ENCODE measurements at regions not wholly inside any gene's neighbourhood (a gene's known extent, or its start where the extent isn't known, plus 50 kb on each side); places are given as distances from the start of the nearest gene placed in this dataset.

DNA sequence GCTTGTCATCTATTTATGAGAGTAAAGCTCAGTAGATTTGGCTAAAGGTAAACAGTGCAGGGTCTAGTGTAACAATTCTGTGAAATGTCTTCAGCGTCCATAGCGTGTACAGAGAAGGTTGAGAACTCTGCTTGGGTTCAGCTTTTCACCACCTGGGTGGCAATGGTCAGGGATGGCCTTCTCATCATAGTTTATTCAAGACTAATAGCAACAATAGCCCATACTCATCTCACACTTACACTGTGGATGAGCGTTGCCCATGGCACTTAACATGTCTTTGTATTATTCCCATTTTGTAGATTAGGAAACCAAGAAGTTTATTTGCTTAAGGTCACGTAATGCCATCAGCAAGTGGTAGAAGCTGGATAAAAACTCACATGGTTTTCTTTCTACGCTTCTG lies 106.8 kb upstream of the RND3 start:
- TF ChIP-seq, protein P1, sequence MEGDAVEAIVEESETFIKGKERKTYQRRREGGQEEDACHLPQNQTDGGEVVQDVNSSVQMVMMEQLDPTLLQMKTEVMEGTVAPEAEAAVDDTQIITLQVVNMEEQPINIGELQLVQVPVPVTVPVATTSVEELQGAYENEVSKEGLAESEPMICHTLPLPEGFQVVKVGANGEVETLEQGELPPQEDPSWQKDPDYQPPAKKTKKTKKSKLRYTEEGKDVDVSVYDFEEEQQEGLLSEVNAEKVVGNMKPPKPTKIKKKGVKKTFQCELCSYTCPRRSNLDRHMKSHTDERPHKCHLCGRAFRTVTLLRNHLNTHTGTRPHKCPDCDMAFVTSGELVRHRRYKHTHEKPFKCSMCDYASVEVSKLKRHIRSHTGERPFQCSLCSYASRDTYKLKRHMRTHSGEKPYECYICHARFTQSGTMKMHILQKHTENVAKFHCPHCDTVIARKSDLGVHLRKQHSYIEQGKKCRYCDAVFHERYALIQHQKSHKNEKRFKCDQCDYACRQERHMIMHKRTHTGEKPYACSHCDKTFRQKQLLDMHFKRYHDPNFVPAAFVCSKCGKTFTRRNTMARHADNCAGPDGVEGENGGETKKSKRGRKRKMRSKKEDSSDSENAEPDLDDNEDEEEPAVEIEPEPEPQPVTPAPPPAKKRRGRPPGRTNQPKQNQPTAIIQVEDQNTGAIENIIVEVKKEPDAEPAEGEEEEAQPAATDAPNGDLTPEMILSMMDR (IDR thresholded peaks at IDR 0.05): no peak
- no peak for TF ChIP-seq POLR2A (IDR thresholded peaks at IDR 0.05)
